NCI-H146 (cell line): ENCODE measurements at regions not wholly inside any gene's neighbourhood (a gene's known extent, or its start where the extent isn't known, plus 50 kb on each side); places are given as distances from the start of the nearest gene placed in this dataset.
"Not testable (repeated sequence)": the region's sequence is repeated elsewhere in the genome, so short reads cannot be mapped to it uniquely, and the experiment has no call there.

Experiments used
- DNase-seq: peaks from one replicate; lab custom pipeline; 2025; lab: John Stamatoyannopoulos, UW

- DNase-seq: not testable (repeated sequence)
Measured at GRCh38 chr5:51165621-51166020, 217.6 kb upstream of the ISL1 start.

DNA sequence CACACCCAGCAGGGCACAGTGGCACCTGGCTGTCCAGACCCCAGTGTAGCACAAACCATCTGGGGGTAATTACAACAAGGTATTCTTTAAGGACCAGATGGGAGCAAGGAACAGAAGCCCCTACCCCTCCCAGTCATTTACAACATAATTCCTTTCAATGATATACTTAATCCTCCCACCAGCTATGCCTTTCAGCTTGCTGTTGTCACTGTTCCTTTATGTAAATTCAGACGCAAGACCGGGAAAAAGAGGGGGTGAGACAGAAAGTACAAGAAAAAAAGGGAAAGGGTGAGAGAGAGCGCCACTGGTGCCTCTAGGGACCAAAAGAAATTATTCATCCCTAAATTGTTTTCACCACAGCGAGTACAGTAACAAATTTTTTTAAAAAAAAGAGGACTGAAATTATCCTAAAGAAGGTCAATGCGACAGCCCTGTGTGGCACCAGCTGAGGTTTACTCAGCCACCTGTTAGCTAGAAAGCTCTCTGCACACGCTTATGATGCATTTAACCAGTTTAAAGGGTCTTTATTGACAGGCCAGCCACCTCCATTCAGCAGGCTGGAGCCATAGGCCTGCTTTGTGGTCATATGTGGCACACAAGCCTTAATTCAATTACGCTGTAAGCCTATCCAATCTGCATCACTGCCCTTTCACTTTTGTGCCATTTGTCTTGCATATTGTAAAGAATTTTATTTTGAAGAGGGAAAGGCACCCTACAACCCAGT lies 210.2 kb upstream of the ISL1 start:
- peak; percentile 98 for DNase-seq

DNA sequence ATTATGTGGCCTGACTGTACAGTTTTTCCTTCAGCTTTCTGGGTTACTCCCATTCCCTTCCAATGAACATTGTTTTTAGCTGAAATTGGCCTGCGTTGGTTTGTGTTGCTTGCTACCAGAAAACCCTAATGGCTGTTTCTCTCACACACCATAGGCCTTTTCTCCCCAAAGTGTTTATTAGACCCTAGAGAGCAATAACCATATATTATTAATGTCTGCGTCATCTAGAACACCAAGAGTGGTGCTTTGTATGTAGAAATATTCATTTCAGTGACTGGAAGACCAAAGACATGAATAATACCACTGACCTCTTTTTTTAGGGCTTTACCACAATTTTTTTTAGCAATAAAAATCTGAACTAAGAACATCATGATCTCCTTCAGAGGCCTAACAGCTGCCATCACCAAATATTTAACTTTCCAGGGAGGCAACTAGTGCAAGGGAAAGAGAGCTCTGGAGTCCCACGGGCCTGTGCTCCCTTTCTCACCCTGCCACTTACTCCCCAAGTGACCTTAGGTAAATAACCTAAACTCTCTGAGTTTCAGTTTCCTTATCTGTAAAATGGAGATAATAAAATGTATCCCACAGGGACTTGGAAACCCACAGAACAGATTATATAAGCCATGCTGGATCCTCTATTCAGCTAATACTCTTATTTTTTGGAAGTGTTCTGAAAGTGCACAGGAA lies 201.9 kb upstream of the ISL1 start:
- no peak for DNase-seq

- DNase-seq: peak; percentile 82
Measured at GRCh38 chr5:51185850-51186329, 197.4 kb upstream of the ISL1 start.

GRCh38 chr5:51188001-51188591 lies 195.2 kb upstream of the ISL1 start:
- peak; percentile 95 for DNase-seq

- DNase-seq: peak; percentile 83
Measured at GRCh38 chr5:51194671-51195070, 188.6 kb upstream of the ISL1 start.

DNA sequence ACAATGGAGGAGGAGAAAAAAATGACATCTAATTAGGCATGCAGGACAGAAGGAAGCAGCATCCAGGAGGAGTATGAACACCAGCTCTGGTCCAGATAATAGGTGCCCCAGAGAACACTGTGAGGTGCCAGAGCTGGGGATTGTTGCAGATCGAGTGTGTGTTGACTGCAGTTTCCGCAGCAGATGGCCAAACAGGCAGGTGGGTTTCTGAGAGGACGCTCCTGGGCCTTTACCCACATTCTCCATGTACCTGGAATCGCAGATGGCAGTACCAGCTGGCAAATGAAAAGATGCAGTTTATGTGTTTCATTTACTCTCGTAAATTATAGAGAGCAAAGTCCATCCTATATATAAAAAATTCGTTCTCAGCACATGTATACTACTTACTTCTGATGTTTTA lies 182.2 kb upstream of the ISL1 start:
- peak; percentile 91 for DNase-seq

- no peak for DNase-seq
Measured at GRCh38 chr5:51201708-51202107, 181.5 kb upstream of the ISL1 start.

- DNase-seq: peak; percentile 36
Measured at GRCh38 chr5:51202161-51202560, 181.1 kb upstream of the ISL1 start.

DNA sequence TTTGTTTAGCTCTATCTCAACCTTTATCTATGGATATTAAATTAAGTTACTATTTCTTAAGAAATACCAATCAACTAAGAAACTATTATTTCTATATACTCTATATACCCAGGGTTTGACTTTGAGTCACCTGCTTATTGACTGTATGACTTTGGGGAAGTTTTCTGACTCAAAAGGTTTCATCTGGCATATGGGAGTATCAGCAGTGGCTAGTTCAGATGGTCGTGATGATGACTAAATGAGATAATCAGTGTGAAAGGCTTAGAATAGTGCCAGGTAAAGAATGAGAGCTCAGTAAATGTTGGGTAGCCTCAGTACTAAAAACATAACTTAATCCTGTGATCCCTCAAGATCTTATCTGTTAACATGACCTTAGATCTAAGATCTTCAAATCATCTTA lies 179.7 kb upstream of the ISL1 start:
- DNase-seq: no peak

GRCh38 chr5:51208296-51208695 lies 175.0 kb upstream of the ISL1 start:
- DNase-seq: no peak

- no peak for DNase-seq
Measured at GRCh38 chr5:51214746-51215145, 168.5 kb upstream of the ISL1 start.

GRCh38 chr5:51225789-51226742 lies 157.2 kb upstream of the ISL1 start:
- DNase-seq: peak; percentile 73

DNA sequence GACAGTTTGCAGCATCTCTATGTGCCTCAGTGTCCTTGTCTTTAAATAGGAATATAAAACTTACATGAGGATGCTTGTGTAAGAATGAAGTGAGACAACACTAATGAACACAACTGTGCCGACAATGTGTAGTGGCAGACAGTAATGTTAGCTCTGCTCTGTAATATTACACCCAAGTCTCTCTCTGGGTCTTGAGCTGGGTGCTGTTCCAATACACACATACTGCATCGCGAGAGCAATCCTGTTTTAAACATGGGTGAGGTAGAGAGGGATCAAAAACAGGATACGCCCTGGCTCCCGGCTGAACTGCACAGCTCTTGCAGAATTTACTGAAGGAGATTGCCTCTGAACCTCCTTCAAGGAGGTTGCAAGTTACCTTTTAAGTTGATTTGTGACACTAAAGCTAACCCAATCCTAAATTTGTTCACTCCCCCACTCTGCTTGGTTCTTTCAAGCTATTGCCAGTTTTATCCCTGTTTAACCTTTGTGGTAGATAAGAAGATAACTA lies 155.2 kb upstream of the ISL1 start:
- DNase-seq: no peak

DNA sequence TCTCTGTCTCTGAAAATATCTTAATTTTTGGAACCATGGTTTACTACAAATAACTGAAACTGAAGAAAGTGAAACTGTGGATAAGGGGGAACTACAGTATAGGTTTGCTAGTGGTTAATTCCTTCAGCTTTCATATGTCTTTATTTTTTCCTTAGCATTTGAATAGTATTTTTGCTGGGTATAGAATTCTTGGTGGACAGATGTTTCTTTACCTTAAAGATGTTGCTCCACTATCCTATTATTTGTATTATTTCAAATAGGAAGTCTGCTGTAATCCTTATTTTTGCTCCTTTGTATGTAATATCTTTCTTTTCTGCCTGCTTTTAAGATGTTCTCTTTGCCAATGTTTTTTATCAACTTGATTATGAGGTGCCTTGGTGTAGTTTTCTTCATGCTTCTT lies 152.9 kb upstream of the ISL1 start:
- DNase-seq: no peak

DNA sequence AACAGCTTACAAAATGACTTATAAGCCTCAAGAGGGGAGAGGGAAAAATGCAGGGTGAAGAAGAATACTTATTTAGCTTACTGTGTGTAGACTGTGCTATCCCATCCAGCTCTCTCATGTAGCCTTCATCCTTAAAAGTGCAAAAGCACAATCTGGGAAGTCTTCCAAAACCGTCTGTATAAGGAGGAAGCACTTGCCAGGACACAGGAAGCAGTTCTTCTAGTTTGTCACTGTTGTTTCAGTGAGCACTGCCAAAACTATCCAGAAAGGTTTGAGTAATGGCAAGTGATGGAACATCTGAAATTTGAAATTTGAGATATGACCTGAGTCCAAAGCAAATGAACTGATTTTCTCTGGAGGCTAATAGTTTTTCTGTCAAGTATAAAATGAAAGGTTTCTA lies 140.8 kb upstream of the ISL1 start:
- DNase-seq: no peak

- DNase-seq: not testable (repeated sequence)
Measured at GRCh38 chr5:51250957-51251356, 132.3 kb upstream of the ISL1 start.

GRCh38 chr5:51271261-51271660 lies 112.0 kb upstream of the ISL1 start:
- DNase-seq: peak; percentile 70

- no peak for DNase-seq
Measured at GRCh38 chr5:51273021-51273420, 110.2 kb upstream of the ISL1 start.

GRCh38 chr5:51273871-51274270 lies 109.4 kb upstream of the ISL1 start:
- no peak for DNase-seq

DNA sequence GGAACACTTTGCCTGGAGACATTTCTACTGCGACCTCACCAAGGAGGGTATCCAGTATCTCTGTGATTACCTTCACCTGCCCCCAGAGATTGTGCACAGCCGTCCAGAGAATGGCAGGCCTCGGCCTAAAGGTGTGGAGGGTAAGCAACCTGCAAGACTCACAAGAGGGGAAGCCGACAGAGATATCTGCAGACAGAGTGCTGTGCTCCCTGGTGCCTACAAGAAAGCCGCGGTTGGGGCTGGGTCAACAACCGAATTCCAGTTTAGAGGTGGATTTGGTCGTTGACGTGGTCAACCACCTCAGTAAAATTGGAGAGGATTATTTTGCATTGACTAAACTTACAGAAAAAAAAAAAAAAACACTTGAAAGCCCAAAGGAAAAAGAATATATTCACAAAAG lies 107.8 kb upstream of the ISL1 start:
- no peak for DNase-seq

- no peak for DNase-seq
Measured at GRCh38 chr5:51276250-51276649, 107.0 kb upstream of the ISL1 start.
